SU-DHL-6 (cell line): ENCODE measurements at regions not wholly inside any gene's neighbourhood (a gene's known extent, or its start where the extent isn't known, plus 50 kb on each side); places are given as distances from the start of the nearest gene placed in this dataset.

Source experiments
- CTCF ChIP-seq: fragments of 200-600 bp; sonication (generic); IDR thresholded peaks from one replicate; pipeline ENCODE4 v1.5.1; 2017; ENCODE audit warnings: antibody characterized with exemption, mild to moderate bottlenecking, low read length, moderate library complexity; ENCODE audit not compliant: insufficient read depth, poor library complexity, severe bottlenecking
- EZH2phosphoT487 ChIP-seq: fragments of 200-600 bp; sonication (generic), shearing (Covaris generic); conservative IDR thresholded peaks from 2 replicates; pipeline ENCODE4 v1.6.1; 2018; ENCODE audit warnings: mild to moderate bottlenecking, antibody characterized with exemption, low read length, moderate library complexity, mixed read lengths

- TF ChIP-seq CTCF, result no peak
- TF ChIP-seq EZH2phosphoT487, result no peak
Observed at GRCh38 chr2:12303181-12304030, 413.3 kb upstream of the TRIB2 start.
